ENCODE measurements at regions not wholly inside any gene's neighbourhood (a gene's known extent, or its start where the extent isn't known, plus 50 kb on each side); places are given as distances from the start of the nearest gene placed in this dataset.

- H3K27ac ChIP-seq (ENCODE audit: control insufficient read depth, insufficient read depth, low read length), result no peak overlapping the region
- no peak overlapping the region for H3K4me2 ChIP-seq (ENCODE audit: control insufficient read depth, extremely low read depth, insufficient read depth, low read depth, low read length)
- H3K9ac ChIP-seq (ENCODE audit: control insufficient read depth, extremely low read depth, insufficient read depth, low read length), result no peak overlapping the region
- H3K27me3 ChIP-seq (ENCODE audit: control insufficient read depth, extremely low read depth, insufficient read depth, low read length), result no peaks in the 10 kb centered on the region
- no peak overlapping the region for H3K4me3 ChIP-seq (ENCODE audit: control insufficient read depth in 2 of 3, extremely low read depth in 1 of 3, insufficient read depth in 2 of 3, low read depth in 1 of 3, low read length in 3 of 3)
- no peaks in the 10 kb centered on the region for H3K9me1 ChIP-seq (ENCODE audit: control insufficient read depth, extremely low read depth, insufficient read depth, low read length)
- H3K9me3 ChIP-seq (ENCODE audit: control insufficient read depth, low read depth, low read length), result no peaks in the 10 kb centered on the region
- H4K20me1 ChIP-seq (ENCODE audit: control insufficient read depth, extremely low read depth, insufficient read depth, low read length), result no peaks in the 10 kb centered on the region
- no peaks in the 10 kb centered on the region for H3K36me3 ChIP-seq (ENCODE audit: control insufficient read depth in 2 of 2, extremely low read depth in 1 of 2, insufficient read depth in 2 of 2, low read length in 2 of 2)
- no peak for DNase-seq (ENCODE audit: low read depth, low spot score)
- FAIRE-seq, result no peak
- no peak overlapping the region for H2AFZ ChIP-seq (ENCODE audit: control insufficient read depth, low read length)
- dilution Hi-C loops (cut with MboI; ENCODE audit: extremely low pct_ligation_motif_present, low sequenced_read_pairs), result no loop called here
- TF ChIP-seq EZH2 (IDR thresholded peaks at IDR 0.05; ENCODE audit: low read length) (no peak), CTCF (optimal IDR thresholded peaks at IDR 0.05 in 1 of 3, IDR thresholded peaks at IDR 0.05 in 1 of 3, conservative IDR thresholded peaks at IDR 0.05 in 1 of 3; ENCODE audit: extremely low read depth in 1 of 3, insufficient read depth in 2 of 3, low read length in 3 of 3) (no peak)
- no peaks in the 10 kb centered on the region for H3K4me1 ChIP-seq (ENCODE audit: control insufficient read depth, extremely low read depth, insufficient read depth, low read length)
- no peaks in the 10 kb centered on the region for H3K79me2 ChIP-seq (ENCODE audit: control insufficient read depth, insufficient read depth, low read length)
Measured at GRCh38 chr5:160929360-160929759, 77.3 kb upstream of the ATP10B start.

GRCh38 chr5:160926428-160926827 lies 74.4 kb upstream of the ATP10B start:
- Histone ChIP-seq H3K9ac (ENCODE audit: control insufficient read depth, extremely low read depth, insufficient read depth, low read length) (no peak overlapping the region), H4K20me1 (ENCODE audit: control insufficient read depth, extremely low read depth, insufficient read depth, low read length) (no peaks in the 10 kb centered on the region), H3K36me3 (ENCODE audit: control insufficient read depth in 2 of 2, extremely low read depth in 1 of 2, insufficient read depth in 2 of 2, low read length in 2 of 2) (no peaks in the 10 kb centered on the region), H3K4me1 (ENCODE audit: control insufficient read depth, extremely low read depth, insufficient read depth, low read length) (no peaks in the 10 kb centered on the region), H3K27me3 (ENCODE audit: control insufficient read depth, extremely low read depth, insufficient read depth, low read length) (no peaks in the 10 kb centered on the region), H3K27ac (ENCODE audit: control insufficient read depth, insufficient read depth, low read length) (no peak overlapping the region), H3K4me3 (ENCODE audit: control insufficient read depth in 2 of 3, extremely low read depth in 1 of 3, insufficient read depth in 2 of 3, low read depth in 1 of 3, low read length in 3 of 3) (no peak overlapping the region), H3K4me2 (ENCODE audit: control insufficient read depth, extremely low read depth, insufficient read depth, low read depth, low read length) (no peak overlapping the region), H3K9me3 (ENCODE audit: control insufficient read depth, low read depth, low read length) (no peaks in the 10 kb centered on the region), H2AFZ (ENCODE audit: control insufficient read depth, low read length) (no peak overlapping the region), H3K9me1 (ENCODE audit: control insufficient read depth, extremely low read depth, insufficient read depth, low read length) (no peaks in the 10 kb centered on the region), H3K79me2 (ENCODE audit: control insufficient read depth, insufficient read depth, low read length) (no peaks in the 10 kb centered on the region)
- DNase-seq (ENCODE audit: low read depth, low spot score) (no peak), FAIRE-seq (no peak)
- TF ChIP-seq EZH2 (IDR thresholded peaks at IDR 0.05; ENCODE audit: low read length), result no peak
- no peak for TF ChIP-seq CTCF (optimal IDR thresholded peaks at IDR 0.05 in 1 of 3, IDR thresholded peaks at IDR 0.05 in 1 of 3, conservative IDR thresholded peaks at IDR 0.05 in 1 of 3; ENCODE audit: extremely low read depth in 1 of 3, insufficient read depth in 2 of 3, low read length in 3 of 3)
- dilution Hi-C loops (cut with MboI; ENCODE audit: extremely low pct_ligation_motif_present, low sequenced_read_pairs), result no loop called here

Measured in keratinocyte (primary cell).